D721Med (cell line): ENCODE measurements at regions not wholly inside any gene's neighbourhood (a gene's known extent, or its start where the extent isn't known, plus 50 kb on each side); places are given as distances from the start of the nearest gene placed in this dataset.

Experiments used
- DNase-seq: peaks from one replicate; pipeline ENCODE4 v3.0.0; 2011; ENCODE audit warnings: low spot score; ENCODE audit not compliant: insufficient read length
- FAIRE-seq: peaks from 2 replicates; lab custom pipeline; 2011; peaks lifted over from hg19 to GRCh38; lab: Jason Lieb, UNC
- CTCF ChIP-seq: IDR thresholded peaks from 2 replicates; pipeline ENCODE4 v1.5.1; 2012; ENCODE audit warnings: mild to moderate bottlenecking, control low read depth; ENCODE audit not compliant: insufficient read depth; ENCODE audit errors: missing control alignments

- FAIRE-seq, result no peak
- TF ChIP-seq CTCF, result no peak
- no peak for DNase-seq
Measured at GRCh38 chr9:105187781-105188180, 56.7 kb upstream of the SLC44A1 start.

GRCh38 chr9:105188746-105189145 is 55.7 kb upstream of the SLC44A1 start:
- DNase-seq (no peak), FAIRE-seq (no peak)
- no peak for TF ChIP-seq CTCF

- TF ChIP-seq CTCF, result no peak
- DNase-seq (no peak), FAIRE-seq (no peak)
Measured at GRCh38 chr9:105191508-105192121, 52.8 kb upstream of the SLC44A1 start.

GRCh38 chr9:105193560-105193959 is 50.9 kb upstream of the SLC44A1 start:
- no peak for TF ChIP-seq CTCF
- FAIRE-seq (no peak), DNase-seq (no peak)

DNA sequence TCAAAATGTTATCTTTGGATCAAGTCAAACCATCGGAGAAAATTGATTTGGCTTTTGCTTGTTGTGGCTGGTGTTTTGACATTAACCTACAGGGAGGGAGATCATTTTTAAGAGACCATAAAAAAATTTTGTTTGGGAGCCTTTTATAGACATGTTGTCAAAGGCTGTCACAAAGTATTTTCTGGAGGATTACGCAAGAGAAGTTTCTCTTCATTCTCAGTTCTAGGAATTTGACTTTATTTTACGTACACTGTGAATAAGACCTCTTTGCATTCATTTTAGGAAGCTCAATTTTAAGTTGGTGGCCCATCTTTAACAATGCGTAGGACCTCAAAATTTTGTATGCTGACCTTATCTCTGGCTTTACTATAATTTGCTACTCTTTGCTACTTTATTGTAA is 50.2 kb upstream of the SLC44A1 start:
- DNase-seq (no peak), FAIRE-seq (no peak)

More for the DNA sequence above, 50.2 kb upstream of the SLC44A1 start:
- TF ChIP-seq CTCF, result no peak
